GM12865 (cell line): ENCODE measurements at regions not wholly inside any gene's neighbourhood (a gene's known extent, or its start where the extent isn't known, plus 50 kb on each side); places are given as distances from the start of the nearest gene placed in this dataset.

Source experiments
- DNase-seq: peaks from one replicate; pipeline ENCODE4 v3.0.0; 2010; ENCODE audit warnings: low read depth
- H3K4me3 ChIP-seq: 2 replicates; pipeline ENCODE4 v1.5.1; 2011; ENCODE audit warnings: mild to moderate bottlenecking, low read depth, low read length, control low read depth
- TF ChIP-seq, protein P1 (sequence below): IDR thresholded peaks from 2 replicates; pipeline ENCODE4 v1.5.1; 2011; ENCODE audit warnings: low read length, control low read depth, low read depth, inconsistent platforms; ENCODE audit not compliant: insufficient read depth; ENCODE audit errors: missing control alignments

DNA sequence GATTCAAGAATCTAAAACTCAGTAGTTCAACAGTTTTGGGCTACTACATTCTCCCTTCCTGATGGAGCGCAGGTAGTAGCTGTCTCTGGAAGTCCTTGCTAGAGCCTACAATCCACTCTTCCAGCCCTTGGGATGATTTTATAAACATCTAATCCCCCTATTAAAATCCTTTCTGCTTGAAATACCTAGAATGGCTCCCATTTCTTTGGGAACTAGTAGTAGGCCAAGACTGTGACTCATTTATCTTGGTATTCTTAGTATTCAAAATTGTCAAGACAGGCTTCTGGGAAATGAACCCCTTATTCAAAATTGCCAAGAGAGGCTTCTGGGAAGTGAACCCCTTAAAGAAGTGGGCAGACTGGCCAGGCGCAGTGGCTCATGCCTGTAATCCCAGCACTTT is 142.5 kb upstream of the FGGY start:
- no peak overlapping the region for H3K4me3 ChIP-seq
- no peak for DNase-seq
- TF ChIP-seq, protein P1, sequence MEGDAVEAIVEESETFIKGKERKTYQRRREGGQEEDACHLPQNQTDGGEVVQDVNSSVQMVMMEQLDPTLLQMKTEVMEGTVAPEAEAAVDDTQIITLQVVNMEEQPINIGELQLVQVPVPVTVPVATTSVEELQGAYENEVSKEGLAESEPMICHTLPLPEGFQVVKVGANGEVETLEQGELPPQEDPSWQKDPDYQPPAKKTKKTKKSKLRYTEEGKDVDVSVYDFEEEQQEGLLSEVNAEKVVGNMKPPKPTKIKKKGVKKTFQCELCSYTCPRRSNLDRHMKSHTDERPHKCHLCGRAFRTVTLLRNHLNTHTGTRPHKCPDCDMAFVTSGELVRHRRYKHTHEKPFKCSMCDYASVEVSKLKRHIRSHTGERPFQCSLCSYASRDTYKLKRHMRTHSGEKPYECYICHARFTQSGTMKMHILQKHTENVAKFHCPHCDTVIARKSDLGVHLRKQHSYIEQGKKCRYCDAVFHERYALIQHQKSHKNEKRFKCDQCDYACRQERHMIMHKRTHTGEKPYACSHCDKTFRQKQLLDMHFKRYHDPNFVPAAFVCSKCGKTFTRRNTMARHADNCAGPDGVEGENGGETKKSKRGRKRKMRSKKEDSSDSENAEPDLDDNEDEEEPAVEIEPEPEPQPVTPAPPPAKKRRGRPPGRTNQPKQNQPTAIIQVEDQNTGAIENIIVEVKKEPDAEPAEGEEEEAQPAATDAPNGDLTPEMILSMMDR: no peak

DNA sequence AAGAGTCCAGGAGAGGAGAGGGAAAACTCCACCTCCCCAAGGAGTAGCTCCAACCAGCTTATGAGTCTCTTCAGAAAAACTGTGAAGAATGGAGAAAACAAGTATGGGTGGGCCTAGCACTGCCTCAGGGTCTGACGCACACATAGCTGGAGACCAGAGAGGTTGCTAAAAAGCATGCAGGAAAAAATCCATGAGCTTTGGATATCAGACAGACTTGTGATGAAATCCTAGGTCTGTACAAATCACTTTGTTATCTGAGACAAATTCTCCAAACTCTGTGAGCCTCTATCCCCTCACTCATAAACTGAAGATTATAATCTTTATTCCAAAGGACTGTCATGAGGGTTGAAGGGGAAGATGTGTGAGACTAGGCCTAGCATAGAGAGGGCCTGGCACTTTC is 141.5 kb upstream of the FGGY start:
- no peak overlapping the region for H3K4me3 ChIP-seq
- DNase-seq: no peak
- TF ChIP-seq, protein P1: no peak

DNA sequence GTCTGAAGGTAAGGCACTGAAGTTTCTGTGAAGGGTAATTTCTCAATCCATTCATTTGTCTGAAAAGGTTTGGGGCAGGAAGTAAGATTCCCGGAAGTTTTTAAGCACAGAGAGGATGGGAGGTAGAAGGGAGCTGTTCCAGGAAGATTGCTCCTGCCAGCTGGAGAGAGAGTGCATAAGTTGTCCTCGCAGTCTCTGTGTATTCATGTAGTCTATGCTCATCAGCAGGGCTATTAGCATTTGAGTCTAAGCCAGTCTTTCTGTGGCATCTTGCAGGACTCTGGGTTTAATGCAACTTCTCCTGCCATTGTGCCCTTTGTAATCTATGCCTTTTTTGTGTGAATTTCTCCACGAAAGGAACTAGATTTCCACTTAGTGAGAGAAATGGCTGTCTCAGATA is 140.8 kb upstream of the FGGY start:
- no peak for DNase-seq
- TF ChIP-seq, protein P1: no peak
- no peak overlapping the region for H3K4me3 ChIP-seq

DNA sequence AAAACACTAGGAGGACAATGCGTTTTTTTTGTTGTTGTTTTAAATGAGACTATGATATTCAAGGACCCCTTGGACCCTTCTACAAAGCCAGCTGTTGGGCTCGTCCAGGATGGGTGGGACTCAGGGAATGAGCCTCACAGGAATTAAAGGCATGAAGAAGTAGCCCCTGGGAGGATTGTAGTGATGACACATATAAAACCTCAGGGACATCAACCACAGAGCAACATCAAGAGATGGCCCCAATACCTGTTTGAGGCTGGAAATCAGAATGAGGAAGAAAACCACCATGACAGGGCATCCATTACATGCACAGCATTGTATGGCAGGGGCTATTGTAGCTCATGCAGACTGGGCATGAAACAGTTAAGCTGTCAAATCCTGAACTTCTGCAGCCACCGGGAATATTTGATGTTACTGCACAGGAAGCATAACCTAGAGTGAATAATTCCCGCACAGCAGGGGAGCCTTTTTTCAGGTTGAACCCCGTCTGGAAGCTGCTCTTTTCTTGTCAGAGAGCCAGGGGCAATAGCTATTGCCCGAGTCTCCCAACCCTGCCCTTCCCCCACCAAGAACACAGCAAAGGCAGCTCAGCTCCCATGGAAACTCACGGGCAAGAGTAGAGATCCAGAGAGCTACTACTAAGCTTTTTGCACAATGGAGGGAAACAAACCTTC is 140.2 kb upstream of the FGGY start:
- H3K4me3 ChIP-seq: no peak overlapping the region
- no peak for DNase-seq
- TF ChIP-seq, protein P1: no peak

DNA sequence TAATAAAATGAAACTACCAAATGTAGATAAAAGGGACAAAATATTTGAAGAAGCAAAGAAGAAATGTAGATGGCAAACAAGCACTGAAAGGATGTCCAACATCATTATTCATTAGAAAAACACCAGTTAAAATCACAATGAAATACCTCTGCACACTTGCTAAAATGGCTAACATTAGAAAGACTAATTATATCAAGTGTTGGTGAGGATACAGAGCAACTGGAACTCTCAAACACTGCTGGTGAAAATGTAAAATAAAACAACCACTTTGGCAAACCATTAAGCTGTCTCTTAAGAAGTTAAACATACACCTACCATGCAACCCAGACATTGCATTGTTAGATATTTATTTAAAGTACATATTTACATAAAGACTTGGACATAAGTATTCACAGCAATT is 138.6 kb upstream of the FGGY start:
- no peak overlapping the region for H3K4me3 ChIP-seq
- DNase-seq: no peak
- TF ChIP-seq, protein P1: no peak

DNA sequence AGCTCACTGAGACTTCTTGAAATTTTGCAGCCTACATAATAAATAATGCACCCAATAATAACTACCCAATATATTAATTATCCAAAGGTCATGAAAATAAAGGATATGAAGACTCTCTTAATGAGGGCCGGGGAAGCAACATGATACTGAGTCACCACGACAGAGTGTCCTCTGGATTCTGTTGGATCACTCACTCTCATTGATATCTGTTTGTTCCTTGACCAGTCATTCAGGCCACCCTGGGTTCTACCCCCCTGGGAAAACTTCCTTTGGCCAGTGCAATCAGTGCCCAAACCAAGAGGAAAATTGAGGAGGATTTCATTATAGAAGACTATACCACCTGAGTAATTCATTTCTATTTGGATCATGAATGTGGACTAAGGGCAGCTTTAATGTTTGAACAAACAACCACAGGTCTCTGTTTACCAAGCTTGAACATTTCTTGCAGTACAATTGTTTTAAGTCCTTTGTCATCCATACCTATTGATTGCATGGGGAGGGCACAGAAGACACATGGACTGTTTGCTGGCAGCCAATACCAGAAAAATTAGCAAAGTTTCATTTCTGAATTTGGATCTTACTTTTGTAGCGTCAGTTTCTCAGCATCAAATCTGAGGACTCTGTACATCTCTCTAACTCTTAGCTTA is 137.2 kb upstream of the FGGY start:
- no peak for DNase-seq
- no peak overlapping the region for H3K4me3 ChIP-seq
- TF ChIP-seq, protein P1: no peak

DNA sequence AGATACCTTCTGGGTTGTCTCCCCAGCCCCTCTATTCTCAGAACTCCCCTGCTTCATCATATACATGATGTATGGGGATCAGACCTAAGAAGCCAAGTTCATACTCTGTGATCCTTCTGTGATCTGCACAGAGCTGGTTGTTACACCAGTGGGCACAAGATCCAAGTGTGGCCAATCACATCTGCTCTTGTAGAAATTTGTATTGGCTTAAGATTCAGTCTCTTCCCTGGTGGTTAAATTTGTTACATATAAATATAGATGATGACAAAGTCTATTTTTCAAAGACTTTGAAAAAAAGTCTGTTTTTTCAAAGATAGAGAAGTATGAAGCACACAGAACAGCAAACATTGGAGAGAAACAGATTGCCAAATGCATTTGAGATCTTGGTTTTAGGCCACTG is 135.8 kb upstream of the FGGY start:
- TF ChIP-seq, protein P1: no peak
- no peak for DNase-seq
- H3K4me3 ChIP-seq: no peak overlapping the region
